Esophagus muscularis mucosa (tissue), 4 donors: ENCODE measurements at regions not wholly inside any gene's neighbourhood (a gene's known extent, or its start where the extent isn't known, plus 50 kb on each side); places are given as distances from the start of the nearest gene placed in this dataset.

Source experiments
- DNase-seq: peaks from one replicate; pipeline ENCODE4 v3.0.0-alpha.2; 2017; ENCODE audit errors: extremely low spot score
- H3K27ac ChIP-seq, 4 donors: fragments of 200-600 bp; sonication (generic); replicated peaks in 1 of 4; 1 replicate in 3 of 4; 2 replicates in 1 of 4; pipeline ENCODE4 v1.5.1; 2016 to 2019; ENCODE audit warnings: mild to moderate bottlenecking in 1 of 4
- H3K27me3 ChIP-seq, 4 donors: fragments of 200-600 bp; sonication (generic); one replicate each; pipeline versions ENCODE4 v1.5.1 to v1.6.0; 2016 to 2019
- H3K36me3 ChIP-seq, 4 donors: fragments of 200-600 bp; sonication (generic); one replicate each; pipeline ENCODE4 v1.5.1; 2016 to 2019
- H3K4me1 ChIP-seq, 4 donors: fragments of 200-600 bp; sonication (generic); one replicate each; pipeline ENCODE4 v1.5.1; 2016 to 2019
- H3K4me3 ChIP-seq, 4 donors: fragments of 200-600 bp; sonication (generic); 1 replicate in 2 of 4; 2 replicates in 2 of 4; pipeline ENCODE4 v1.5.1; 2016 to 2019; ENCODE audit warnings: mild to moderate bottlenecking in 4 of 4, moderate library complexity in 1 of 4
- H3K9me3 ChIP-seq, 4 donors: fragments of 200-600 bp; sonication (generic); 1 replicate in 3 of 4; 2 replicates in 1 of 4; pipeline ENCODE4 v1.5.1; 2016 to 2019
- EP300 ChIP-seq: sonication (generic); formaldehyde crosslinking; IDR thresholded peaks from one replicate; pipeline ENCODE4 v1.6.1; 2017; ENCODE audit warnings: antibody characterized with exemption
- POLR2A ChIP-seq: fragments of 450-650 bp; IDR thresholded peaks from one replicate; pipeline ENCODE4 v1.6.1; 2017; ENCODE audit warnings: antibody characterized with exemption, moderate library complexity, mild to moderate bottlenecking, low read depth
- POLR2AphosphoS5 ChIP-seq, 2 donors: sonication (generic); formaldehyde crosslinking; IDR thresholded peaks; one replicate each; pipeline ENCODE4 v1.6.1; 2017; ENCODE audit warnings: antibody characterized with exemption in 2 of 2
- WGBS: methylation state at CpG from one replicate; pipeline ENCODE4 v1.1.5; 2018; 5-methylcytosine and 5-hydroxymethylcytosine counted together
- intact Hi-C: fragments of 100-400 bp; cut with DNase I; formaldehyde crosslinking; loops from one replicate; pipeline ENCODE4 v1.15.1; 2023
- TF ChIP-seq, protein P1 (sequence below), 3 experiments: fragments of 200-600 bp in 2 of 3; fragments of 450-650 bp in 1 of 3; sonication (generic) in 2 of 3; IDR thresholded peaks; one replicate each; pipeline ENCODE4 v1.5.1; 2017 to 2019; ENCODE audit warnings: antibody characterized with exemption in 3 of 3, mild to moderate bottlenecking in 2 of 3, moderate library complexity in 1 of 3

DNA sequence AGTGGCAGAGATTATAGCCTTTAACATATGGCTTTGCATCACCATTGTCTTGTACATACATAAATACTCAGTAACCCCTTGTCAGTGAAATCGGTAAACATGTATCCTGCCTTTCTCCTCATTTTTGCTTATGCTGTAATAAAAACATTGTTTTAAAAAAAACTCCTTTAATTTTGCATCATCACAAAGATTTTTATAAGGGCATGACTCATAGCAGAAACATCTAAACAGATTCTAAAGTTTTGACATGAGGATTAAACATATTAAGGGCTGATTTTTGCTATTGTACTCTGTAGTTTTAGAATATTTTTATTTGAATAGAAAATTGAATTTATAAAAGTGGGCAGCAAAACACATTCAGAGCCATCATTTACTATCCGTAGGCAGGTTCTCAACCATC lies 275.9 kb downstream of the ZIC4 start:
- Histone ChIP-seq H3K4me3 (no peak overlapping the region), H3K9me3 (peaks cover 0 to 10% (median 5%) of the 10 kb centered on the region in 4 donors), H3K4me1 (no peaks in the 10 kb centered on the region), H3K27ac (no peak overlapping the region), H3K36me3 (no peaks in the 10 kb centered on the region), H3K27me3 (no peaks in the 10 kb centered on the region)
- 77% methylated on average over 2 of the region's 2 CpGs for WGBS
- intact Hi-C loops, result no loop called here
- no peak for TF ChIP-seq EP300
- TF ChIP-seq, protein P1, sequence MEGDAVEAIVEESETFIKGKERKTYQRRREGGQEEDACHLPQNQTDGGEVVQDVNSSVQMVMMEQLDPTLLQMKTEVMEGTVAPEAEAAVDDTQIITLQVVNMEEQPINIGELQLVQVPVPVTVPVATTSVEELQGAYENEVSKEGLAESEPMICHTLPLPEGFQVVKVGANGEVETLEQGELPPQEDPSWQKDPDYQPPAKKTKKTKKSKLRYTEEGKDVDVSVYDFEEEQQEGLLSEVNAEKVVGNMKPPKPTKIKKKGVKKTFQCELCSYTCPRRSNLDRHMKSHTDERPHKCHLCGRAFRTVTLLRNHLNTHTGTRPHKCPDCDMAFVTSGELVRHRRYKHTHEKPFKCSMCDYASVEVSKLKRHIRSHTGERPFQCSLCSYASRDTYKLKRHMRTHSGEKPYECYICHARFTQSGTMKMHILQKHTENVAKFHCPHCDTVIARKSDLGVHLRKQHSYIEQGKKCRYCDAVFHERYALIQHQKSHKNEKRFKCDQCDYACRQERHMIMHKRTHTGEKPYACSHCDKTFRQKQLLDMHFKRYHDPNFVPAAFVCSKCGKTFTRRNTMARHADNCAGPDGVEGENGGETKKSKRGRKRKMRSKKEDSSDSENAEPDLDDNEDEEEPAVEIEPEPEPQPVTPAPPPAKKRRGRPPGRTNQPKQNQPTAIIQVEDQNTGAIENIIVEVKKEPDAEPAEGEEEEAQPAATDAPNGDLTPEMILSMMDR (IDR thresholded peaks at IDR 0.05), result no peak
- no peak for TF ChIP-seq POLR2A
- no peak for TF ChIP-seq POLR2AphosphoS5 (IDR thresholded peaks at IDR 0.05)
- no peak for DNase-seq

DNA sequence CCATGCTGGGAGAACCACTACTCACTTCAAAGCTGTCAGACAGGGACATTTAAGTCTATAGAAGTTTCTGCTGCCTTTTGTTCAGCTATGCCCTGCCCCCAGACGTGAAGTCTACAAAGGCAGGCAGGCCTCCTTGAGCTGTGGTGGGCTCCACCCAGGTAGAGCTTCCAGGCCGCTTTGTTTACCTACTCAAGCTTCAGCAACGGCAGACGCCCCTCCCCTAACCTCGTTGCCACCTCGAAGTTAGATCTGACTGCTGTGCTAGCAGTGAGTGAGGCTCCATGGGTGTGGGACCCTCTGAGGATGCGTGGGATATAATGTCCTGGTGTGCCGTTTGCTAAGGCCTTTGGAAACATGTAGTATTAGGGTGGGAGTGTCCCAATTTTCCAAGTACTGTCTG lies 276.7 kb downstream of the ZIC4 start:
- Histone ChIP-seq H3K9me3 (peaks cover 0 to 10% (median 5%) of the 10 kb centered on the region in 4 donors), H3K27me3 (no peaks in the 10 kb centered on the region), H3K4me1 (no peaks in the 10 kb centered on the region), H3K4me3 (no peak overlapping the region), H3K27ac (no peak overlapping the region), H3K36me3 (no peaks in the 10 kb centered on the region)
- DNase-seq, result no peak
- intact Hi-C loops, result no loop called here
- WGBS, result 83% methylated on average over 2 of the region's 8 CpGs
- TF ChIP-seq, protein P1 (IDR thresholded peaks at IDR 0.05), result no peak
- TF ChIP-seq POLR2AphosphoS5 (IDR thresholded peaks at IDR 0.05), result no peak
- TF ChIP-seq EP300, result no peak
- no peak for TF ChIP-seq POLR2A

DNA sequence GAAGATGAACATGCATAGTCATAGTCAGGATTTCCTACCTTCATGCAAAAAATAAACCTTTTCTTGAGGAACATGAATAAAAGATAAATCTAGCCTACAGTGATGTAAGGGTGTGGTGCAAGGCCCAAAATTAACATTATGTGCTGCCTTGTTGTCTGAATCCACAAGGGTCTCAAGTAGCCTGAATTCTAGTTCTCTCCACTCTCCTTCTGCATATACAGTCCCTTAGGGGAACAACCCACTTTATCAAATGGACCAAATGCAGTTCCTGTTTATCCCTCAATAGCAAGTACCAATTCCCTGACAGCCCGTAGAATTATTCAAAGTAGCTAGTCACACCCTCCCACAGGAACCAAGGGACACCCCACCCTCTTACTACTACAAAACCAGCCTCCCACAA lies 284.0 kb downstream of the ZIC4 start:
- DNase-seq, result no peak
- WGBS, result 73% methylated on average over 1 of the region's 1 CpG

DNA sequence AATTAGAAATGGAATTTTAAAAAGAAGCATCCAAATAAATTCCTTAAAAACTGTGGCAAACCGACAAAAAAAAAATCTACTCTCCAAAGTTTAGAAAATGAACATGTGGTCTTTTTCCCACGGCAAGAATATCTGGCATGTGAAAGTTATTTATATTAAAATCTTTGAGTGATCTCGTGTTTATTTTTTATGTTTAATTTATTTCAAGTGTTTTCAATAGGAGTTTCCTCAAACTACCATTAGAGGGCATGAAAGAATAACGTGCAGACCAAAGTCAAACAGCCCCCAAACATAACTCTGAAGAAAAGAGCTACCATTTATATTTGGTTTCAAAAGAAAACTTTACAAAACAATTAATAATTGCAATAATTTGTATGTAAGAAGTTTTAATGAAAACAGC lies 286.4 kb downstream of the ZIC4 start:
- no peak for DNase-seq
- WGBS, result 13% methylated on average over 4 of the region's 4 CpGs
- intact Hi-C loops, result no loop called here

More for the DNA sequence above, 284.0 kb downstream of the ZIC4 start:
- no peak overlapping the region for H3K4me3 ChIP-seq
- H3K9me3 ChIP-seq, result no peaks in the 10 kb centered on the region
- no peaks in the 10 kb centered on the region for H3K36me3 ChIP-seq
- TF ChIP-seq POLR2AphosphoS5 (IDR thresholded peaks at IDR 0.05), result no peak
- TF ChIP-seq, protein P1 (IDR thresholded peaks at IDR 0.05), result no peak
- H3K27me3 ChIP-seq, result no peaks in the 10 kb centered on the region
- no peaks in the 10 kb centered on the region for H3K4me1 ChIP-seq
- no peak overlapping the region for H3K27ac ChIP-seq
- intact Hi-C loops, result no loop called here

DNA sequence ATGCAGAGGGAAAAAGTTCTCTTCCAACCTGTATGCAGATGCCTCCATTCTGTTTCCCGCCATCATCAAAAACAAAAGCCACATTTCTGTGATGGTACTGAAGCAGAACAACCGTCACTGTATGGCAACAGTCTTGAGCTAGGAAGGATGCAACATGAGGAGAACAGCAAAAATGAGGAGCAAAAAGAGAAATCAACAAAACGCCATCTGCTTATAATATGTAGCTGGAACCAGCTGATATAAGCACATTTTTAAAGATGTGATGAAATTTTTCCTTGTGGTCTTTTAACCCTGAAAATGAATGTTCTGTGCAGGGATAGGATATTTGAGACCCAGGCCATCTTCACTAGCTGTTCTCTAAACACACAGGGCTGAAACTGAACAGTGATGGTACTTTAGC lies 287.0 kb downstream of the ZIC4 start:
- intact Hi-C loops, result no loop called here
- WGBS, result 77% methylated on average over 3 of the region's 3 CpGs

More for the DNA sequence above, 286.4 kb downstream of the ZIC4 start:
- TF ChIP-seq POLR2AphosphoS5 (IDR thresholded peaks at IDR 0.05), result no peak
- TF ChIP-seq, protein P1 (IDR thresholded peaks at IDR 0.05), result peak in 1 of 3 experiments; percentile 27
- no peaks in the 10 kb centered on the region for H3K36me3 ChIP-seq
- H3K9me3 ChIP-seq, result no peaks in the 10 kb centered on the region
- no peaks in the 10 kb centered on the region for H3K27me3 ChIP-seq
- H3K4me1 ChIP-seq, result no peaks in the 10 kb centered on the region
- no peak overlapping the region for H3K4me3 ChIP-seq
- no peak overlapping the region for H3K27ac ChIP-seq

More for the DNA sequence above, 287.0 kb downstream of the ZIC4 start:
- no peaks in the 10 kb centered on the region for H3K27me3 ChIP-seq
- no peak overlapping the region for H3K27ac ChIP-seq
- H3K4me3 ChIP-seq, result no peak overlapping the region
- no peaks in the 10 kb centered on the region for H3K36me3 ChIP-seq
- no peak for TF ChIP-seq POLR2AphosphoS5 (IDR thresholded peaks at IDR 0.05)
- DNase-seq, result no peak
- H3K4me1 ChIP-seq, result no peaks in the 10 kb centered on the region
- H3K9me3 ChIP-seq, result no peaks in the 10 kb centered on the region
